ENCODE measurements at regions not wholly inside any gene's neighbourhood (a gene's known extent, or its start where the extent isn't known, plus 50 kb on each side); places are given as distances from the start of the nearest gene placed in this dataset.

- Mint-ChIP-seq H3K4me1 (peaks cover 10 to 17% of the 10 kb centered on the region in 2 experiments), H3K27ac (no peak overlapping the region; a peak in 1 of 7 replicates), H3K27me3 (ENCODE audit: low read depth) (peaks cover 1% of the 10 kb centered on the region; the same call in 1 of the 2 replicates), H3K36me3 (ENCODE audit: insufficient read depth in 1 of 3, low read depth in 3 of 3) (no peaks in the 10 kb centered on the region; a peak in 1 of 7 replicates), H3K9me3 (0 out of 5 replicates have a peak, but pooled peaks cover 0 to 2% of the 10 kb centered on the region in 2 experiments), H3K4me3 (no peak overlapping the region)
- Histone ChIP-seq H2BK12ac (ENCODE audit: insufficient read length, low read depth, low read length) (no peak overlapping the region), H3K79me2 (ENCODE audit: insufficient read depth, low read length) (no peaks in the 10 kb centered on the region), H3K4me2 (ENCODE audit: insufficient read depth, insufficient read length, low read length) (no peak overlapping the region), H3K9ac (ENCODE audit: extremely low read depth, insufficient read length, low read length) (no peak overlapping the region), H2BK120ac (ENCODE audit: low read depth, low read length, poor library complexity, severe bottlenecking) (no peak overlapping the region), H4K8ac (replicated peaks; ENCODE audit: insufficient read length, low read depth, low read length) (no peak overlapping the region), H3K4ac (ENCODE audit: low read depth, low read length) (no peak overlapping the region), H4K20me1 (ENCODE audit: control insufficient read depth, insufficient read depth, insufficient read length) (no peaks in the 10 kb centered on the region), H3T11ph (ENCODE audit: low read length) (no peak overlapping the region), H4K5ac (ENCODE audit: insufficient read length, low read depth, low read length) (no peak overlapping the region), H3K79me1 (ENCODE audit: insufficient read depth, low read depth, low read length, poor library complexity, severe bottlenecking) (no peaks in the 10 kb centered on the region), H3K23me2 (ENCODE audit: insufficient read length, low read depth, low read length, poor library complexity, severe bottlenecking) (no peaks in the 10 kb centered on the region), H2AK5ac (ENCODE audit: insufficient read length, low read length) (no peak overlapping the region), H3K56ac (ENCODE audit: insufficient read length, low read depth, low read length) (no peak overlapping the region), H3K23ac (ENCODE audit: insufficient read length, low read depth, low read length) (no peak overlapping the region), H3K9me3 (ENCODE audit: control insufficient read depth, low read depth, low read length) (no peaks in the 10 kb centered on the region), H3K4me1 (ENCODE audit: insufficient read depth, low read length) (no peaks in the 10 kb centered on the region), H3K27me3 (ENCODE audit: insufficient read depth, low read length) (no peaks in the 10 kb centered on the region), H2BK20ac (ENCODE audit: low read depth, low read length, poor library complexity, severe bottlenecking) (no peak overlapping the region), H2AFZ (ENCODE audit: low read length) (no peak overlapping the region), H3K14ac (ENCODE audit: insufficient read depth, low read length) (no peak overlapping the region), H3K18ac (ENCODE audit: insufficient read length, low read depth, low read length) (no peak overlapping the region), H2BK15ac (ENCODE audit: low read depth, low read length) (no peak overlapping the region), H3K27ac (ENCODE audit: insufficient read length, low read depth, low read length) (no peak overlapping the region), H4K91ac (ENCODE audit: insufficient read length, low read depth, low read length) (no peak overlapping the region), H2BK5ac (ENCODE audit: insufficient read length, low read length) (no peak overlapping the region)
- whole genome bisulfite sequencing (ENCODE audit: extremely low coverage, insufficient read length, low lambda C conversion rate) = no CpG with 5 or more reads among the region's 9 CpGs
- TF ChIP-seq CTCF (conservative IDR thresholded peaks at IDR 0.05) = no peak
- DNase-seq = no peak
These were observed 186.9 kb upstream of the ADO start for GRCh38 chr10:62617652-62618051.

Measured in H9 (cell line).